Liver (tissue), 8 donors: ENCODE measurements at regions not wholly inside any gene's neighbourhood (a gene's known extent, or its start where the extent isn't known, plus 50 kb on each side); places are given as distances from the start of the nearest gene placed in this dataset.
A peak's percentile ranks its signal among the peaks of the same experiment; 100 is the strongest.

Experiments used
- DNase-seq: peaks from one replicate; pipeline ENCODE4 v3.0.0-alpha.2; 2017; ENCODE audit warnings: low spot score
- H3K27ac ChIP-seq, 2 donors: one replicate each; pipeline ENCODE4 v1.7.0; 2013; ENCODE audit warnings: inconsistent platforms in 2 of 2, low read length in 2 of 2, control low read depth in 1 of 2, low read depth in 1 of 2, mild to moderate bottlenecking in 1 of 2
- H3K27me3 ChIP-seq, 4 donors: one replicate each; pipeline versions ENCODE4 v1.6.1 to v1.7.0; 2013; ENCODE audit warnings: low read length in 3 of 4, inconsistent platforms in 1 of 4, mild to moderate bottlenecking in 1 of 4, moderate library complexity in 1 of 4; ENCODE audit not compliant: control insufficient read depth in 4 of 4, insufficient read depth in 4 of 4
- H3K36me3 ChIP-seq, 4 donors: one replicate each; pipeline versions ENCODE4 v1.6.1 to v1.7.0; 2013; ENCODE audit warnings: low read length in 3 of 4, mild to moderate bottlenecking in 3 of 4, low read depth in 1 of 4, moderate library complexity in 1 of 4; ENCODE audit not compliant: control insufficient read depth in 4 of 4, insufficient read depth in 3 of 4
- H3K4me1 ChIP-seq, 4 donors: one replicate each; pipeline versions ENCODE4 v1.6.1 to v1.7.0; 2013; ENCODE audit warnings: low read length in 3 of 4, mild to moderate bottlenecking in 3 of 4, moderate library complexity in 1 of 4; ENCODE audit not compliant: control insufficient read depth in 4 of 4, insufficient read depth in 4 of 4
- H3K4me3 ChIP-seq, 3 donors: one replicate each; pipeline versions ENCODE4 v1.6.1 to v1.7.0; 2013; ENCODE audit warnings: low read length in 3 of 3, control low read depth in 1 of 3, low read depth in 1 of 3, mild to moderate bottlenecking in 1 of 3
- H3K9ac ChIP-seq, 2 donors: one replicate each; pipeline ENCODE4 v1.7.0; 2013; ENCODE audit warnings: low read length in 2 of 2, mild to moderate bottlenecking in 2 of 2, moderate library complexity in 2 of 2, control low read depth in 1 of 2, low read depth in 1 of 2
- H3K9me3 ChIP-seq, 4 donors: one replicate each; pipeline versions ENCODE4 v1.6.1 to v1.7.0; 2013; ENCODE audit warnings: low read length in 3 of 4; ENCODE audit not compliant: control insufficient read depth in 4 of 4
- CTCF ChIP-seq: fragments of 150-350 bp; IDR thresholded peaks from 2 replicates; pipeline ENCODE4 v1.5.1; 2017; ENCODE audit warnings: improper control_type of control experiment, low read depth, low read length; ENCODE audit not compliant: missing input control
- EGR1 ChIP-seq, 2 donors: IDR thresholded peaks; 2 replicates each; pipeline ENCODE4 v1.6.1; 2016 to 2018; ENCODE audit warnings: antibody characterized with exemption in 2 of 2, low read depth in 2 of 2
- FOXA1 ChIP-seq: IDR thresholded peaks from 2 replicates; pipeline ENCODE4 v1.6.1; 2016; ENCODE audit warnings: antibody characterized with exemption
- FOXA2 ChIP-seq: IDR thresholded peaks from 2 replicates; pipeline ENCODE4 v1.6.1; 2016; ENCODE audit warnings: antibody characterized with exemption
- GABPA ChIP-seq, 2 donors: IDR thresholded peaks in 1 of 2; conservative IDR thresholded peaks in 1 of 2; 2 replicates each; pipeline ENCODE4 v1.6.1; 2016; ENCODE audit warnings: antibody characterized with exemption in 2 of 2, mild to moderate bottlenecking in 1 of 2, moderate library complexity in 1 of 2
- HNF4A ChIP-seq, 2 donors: conservative IDR thresholded peaks; 2 replicates each; pipeline ENCODE4 v1.6.1; 2016; ENCODE audit warnings: antibody characterized with exemption in 2 of 2, mild to moderate bottlenecking in 2 of 2
- HNF4G ChIP-seq: IDR thresholded peaks from 2 replicates; pipeline ENCODE4 v1.6.1; 2016; ENCODE audit warnings: antibody characterized with exemption
- JUND ChIP-seq, 2 donors: IDR thresholded peaks; 2 replicates each; pipeline ENCODE4 v1.6.1; 2016; ENCODE audit warnings: antibody characterized with exemption in 2 of 2
- NR2F2 ChIP-seq: IDR thresholded peaks from 2 replicates; pipeline ENCODE4 v1.6.1; 2016; ENCODE audit warnings: antibody characterized with exemption
- RAD21 ChIP-seq, 2 donors: IDR thresholded peaks; 2 replicates each; pipeline ENCODE4 v1.6.1; 2016; ENCODE audit warnings: antibody characterized with exemption in 2 of 2, mild to moderate bottlenecking in 2 of 2
- RXRA ChIP-seq, 2 donors: IDR thresholded peaks; 2 replicates each; pipeline ENCODE4 v1.6.1; 2017 to 2018; ENCODE audit warnings: antibody characterized with exemption in 2 of 2, mild to moderate bottlenecking in 1 of 2
- SP1 ChIP-seq: IDR thresholded peaks from 2 replicates; pipeline ENCODE4 v1.6.1; 2018; ENCODE audit warnings: antibody characterized with exemption, mild to moderate bottlenecking
- TAF1 ChIP-seq: conservative IDR thresholded peaks from 2 replicates; pipeline ENCODE4 v1.6.1; 2016; ENCODE audit warnings: antibody characterized with exemption, mild to moderate bottlenecking
- YY1 ChIP-seq: IDR thresholded peaks from 2 replicates; pipeline ENCODE4 v1.6.1; 2016; ENCODE audit warnings: antibody characterized with exemption, mild to moderate bottlenecking
- ZBTB33 ChIP-seq: IDR thresholded peaks from 2 replicates; pipeline ENCODE4 v1.6.1; 2016; ENCODE audit warnings: antibody characterized with exemption
- WGBS: extraction: QIAGEN DNeasy Blood & Tissue Kit; methylation state at CpG from one replicate; pipeline ENCODE4 v1.1.7; 2013; 5-methylcytosine and 5-hydroxymethylcytosine counted together
- TF ChIP-seq, protein P1 (sequence below): IDR thresholded peaks from 2 replicates; pipeline ENCODE4 v1.6.1; 2016; ENCODE audit warnings: antibody characterized with exemption
- TF ChIP-seq, protein P2 (sequence below): IDR thresholded peaks from 2 replicates; pipeline ENCODE4 v1.6.1; 2016; ENCODE audit warnings: antibody characterized with exemption
- TF ChIP-seq, protein P3 (sequence below): IDR thresholded peaks from 2 replicates; pipeline ENCODE4 v1.6.1; 2016; ENCODE audit warnings: antibody characterized with exemption, mild to moderate bottlenecking
- donor health status: healthy.
- donor health status: healthy.
- donor health status: healthy.
- donor health status: healthy.
- donor health status: healthy.

DNA sequence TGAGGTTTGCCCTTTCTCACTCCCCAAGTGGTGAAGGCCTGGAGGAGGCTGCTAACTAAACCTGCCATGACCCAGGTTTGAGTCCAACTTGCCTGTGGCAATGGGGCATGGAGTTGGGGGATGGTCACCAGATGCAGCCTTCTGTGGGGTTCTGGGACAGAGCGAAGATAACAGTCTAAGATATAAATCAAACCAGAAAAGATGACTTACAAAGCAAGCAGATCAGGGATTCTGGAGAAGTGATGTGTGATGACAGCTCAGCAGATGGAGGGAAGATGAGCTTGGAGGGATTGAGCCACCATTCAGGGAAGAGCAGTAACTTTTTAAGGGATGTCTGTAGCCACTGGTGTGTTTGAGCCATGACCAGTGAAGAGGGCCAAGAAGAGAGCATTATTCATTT is 63.6 kb downstream of the MTNR1B start:
- 94% methylated on average over 1 of the region's 1 CpG for WGBS
- no peaks in the 10 kb centered on the region for H3K27me3 ChIP-seq
- H3K36me3 ChIP-seq = no peaks in the 10 kb centered on the region
- DNase-seq = no peak
- H3K4me3 ChIP-seq = no peak overlapping the region
- no peak overlapping the region for H3K27ac ChIP-seq
- TF ChIP-seq, protein P1, sequence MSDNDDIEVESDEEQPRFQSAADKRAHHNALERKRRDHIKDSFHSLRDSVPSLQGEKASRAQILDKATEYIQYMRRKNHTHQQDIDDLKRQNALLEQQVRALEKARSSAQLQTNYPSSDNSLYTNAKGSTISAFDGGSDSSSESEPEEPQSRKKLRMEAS = no peak
- TF ChIP-seq EGR1 (IDR thresholded peaks at IDR 0.05; ENCODE audit: low read depth in 2 of 2) (no peak), TAF1 (no peak), YY1 (no peak), HNF4G (no peak), RXRA (IDR thresholded peaks at IDR 0.05) (no peak), NR2F2 (no peak), FOXA2 (no peak), ZBTB33 (no peak), RAD21 (IDR thresholded peaks at IDR 0.05) (no peak), HNF4A (conservative IDR thresholded peaks at IDR 0.05) (no peak), SP1 (no peak), CTCF (no peak), FOXA1 (no peak), GABPA (IDR thresholded peaks at IDR 0.05 in 1 of 2, conservative IDR thresholded peaks at IDR 0.05 in 1 of 2) (no peak)
- TF ChIP-seq, protein P2, sequence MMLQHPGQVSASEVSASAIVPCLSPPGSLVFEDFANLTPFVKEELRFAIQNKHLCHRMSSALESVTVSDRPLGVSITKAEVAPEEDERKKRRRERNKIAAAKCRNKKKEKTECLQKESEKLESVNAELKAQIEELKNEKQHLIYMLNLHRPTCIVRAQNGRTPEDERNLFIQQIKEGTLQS = no peak
- H3K9ac ChIP-seq = no peak overlapping the region
- peaks cover 2 to 35% (median 26%) of the 10 kb centered on the region in 4 donors for H3K4me1 ChIP-seq
- H3K9me3 ChIP-seq = no peaks in the 10 kb centered on the region

GRCh38 chr11:93034031-93034722 is 64.7 kb downstream of the MTNR1B start:
- no peak overlapping the region for H3K4me3 ChIP-seq
- no peaks in the 10 kb centered on the region for H3K9me3 ChIP-seq
- WGBS = 23% methylated on average over 3 of the region's 3 CpGs
- H3K27ac ChIP-seq = peak overlapping the region; percentile 71 to 80
- no peaks in the 10 kb centered on the region for H3K27me3 ChIP-seq
- H3K9ac ChIP-seq = no peak overlapping the region
- H3K36me3 ChIP-seq = no peaks in the 10 kb centered on the region
- peak; percentile 46 for DNase-seq
- H3K4me1 ChIP-seq = peaks cover 2 to 28% (median 25%) of the 10 kb centered on the region in 4 donors
- no peak for TF ChIP-seq NR2F2
- TF ChIP-seq CTCF = no peak
- TF ChIP-seq, protein P3, sequence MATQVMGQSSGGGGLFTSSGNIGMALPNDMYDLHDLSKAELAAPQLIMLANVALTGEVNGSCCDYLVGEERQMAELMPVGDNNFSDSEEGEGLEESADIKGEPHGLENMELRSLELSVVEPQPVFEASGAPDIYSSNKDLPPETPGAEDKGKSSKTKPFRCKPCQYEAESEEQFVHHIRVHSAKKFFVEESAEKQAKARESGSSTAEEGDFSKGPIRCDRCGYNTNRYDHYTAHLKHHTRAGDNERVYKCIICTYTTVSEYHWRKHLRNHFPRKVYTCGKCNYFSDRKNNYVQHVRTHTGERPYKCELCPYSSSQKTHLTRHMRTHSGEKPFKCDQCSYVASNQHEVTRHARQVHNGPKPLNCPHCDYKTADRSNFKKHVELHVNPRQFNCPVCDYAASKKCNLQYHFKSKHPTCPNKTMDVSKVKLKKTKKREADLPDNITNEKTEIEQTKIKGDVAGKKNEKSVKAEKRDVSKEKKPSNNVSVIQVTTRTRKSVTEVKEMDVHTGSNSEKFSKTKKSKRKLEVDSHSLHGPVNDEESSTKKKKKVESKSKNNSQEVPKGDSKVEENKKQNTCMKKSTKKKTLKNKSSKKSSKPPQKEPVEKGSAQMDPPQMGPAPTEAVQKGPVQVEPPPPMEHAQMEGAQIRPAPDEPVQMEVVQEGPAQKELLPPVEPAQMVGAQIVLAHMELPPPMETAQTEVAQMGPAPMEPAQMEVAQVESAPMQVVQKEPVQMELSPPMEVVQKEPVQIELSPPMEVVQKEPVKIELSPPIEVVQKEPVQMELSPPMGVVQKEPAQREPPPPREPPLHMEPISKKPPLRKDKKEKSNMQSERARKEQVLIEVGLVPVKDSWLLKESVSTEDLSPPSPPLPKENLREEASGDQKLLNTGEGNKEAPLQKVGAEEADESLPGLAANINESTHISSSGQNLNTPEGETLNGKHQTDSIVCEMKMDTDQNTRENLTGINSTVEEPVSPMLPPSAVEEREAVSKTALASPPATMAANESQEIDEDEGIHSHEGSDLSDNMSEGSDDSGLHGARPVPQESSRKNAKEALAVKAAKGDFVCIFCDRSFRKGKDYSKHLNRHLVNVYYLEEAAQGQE = no peak
- peak in 1 of 2 donors; percentile 44 for TF ChIP-seq EGR1 (IDR thresholded peaks at IDR 0.05; ENCODE audit: low read depth in 2 of 2)
- peak; percentile 99 for TF ChIP-seq HNF4A (conservative IDR thresholded peaks at IDR 0.05)
- peak; percentile 82 to 89 for TF ChIP-seq RXRA (IDR thresholded peaks at IDR 0.05)
- TF ChIP-seq FOXA1 = peak; percentile 78
- TF ChIP-seq YY1 = peak; percentile 36
- TF ChIP-seq ZBTB33 = peak; percentile 92
- no peak for TF ChIP-seq GABPA (IDR thresholded peaks at IDR 0.05 in 1 of 2, conservative IDR thresholded peaks at IDR 0.05 in 1 of 2)
- TF ChIP-seq, protein P1 = peak; percentile 80
- TF ChIP-seq HNF4G = peak; percentile 94
- TF ChIP-seq FOXA2 = peak; percentile 80
- peak; percentile 69 to 87 for TF ChIP-seq JUND (IDR thresholded peaks at IDR 0.05)
- peak; percentile 63 for TF ChIP-seq TAF1
